Fibroblast of skin of left quadriceps (primary cell): ENCODE measurements at regions not wholly inside any gene's neighbourhood (a gene's known extent, or its start where the extent isn't known, plus 50 kb on each side); places are given as distances from the start of the nearest gene placed in this dataset.
"Not testable (repeated sequence)": the region's sequence is repeated elsewhere in the genome, so short reads cannot be mapped to it uniquely, and the experiment has no call there.

Experiments
- DNase-seq, 2 experiments: peaks; one replicate each; pipeline ENCODE4 v3.0.0-alpha.2; 2013; ENCODE audit warnings: low read depth in 2 of 2

GRCh38 chr19:28631961-28632360 lies 581.0 kb downstream of the UQCRFS1 start:
- no peak for DNase-seq

GRCh38 chr19:28627669-28628068 lies 585.3 kb downstream of the UQCRFS1 start:
- DNase-seq: no peak

- not testable (repeated sequence) for DNase-seq
These were observed 586.5 kb downstream of the UQCRFS1 start for GRCh38 chr19:28626407-28626806.

- DNase-seq: no peak
These were observed 593.0 kb downstream of the UQCRFS1 start for GRCh38 chr19:28619816-28620429.

GRCh38 chr19:28618504-28618903 lies 594.4 kb downstream of the UQCRFS1 start:
- DNase-seq: no peak

- no peak for DNase-seq
These were observed 597.0 kb downstream of the UQCRFS1 start for GRCh38 chr19:28615966-28616365.

GRCh38 chr19:28615546-28615916 lies 597.4 kb downstream of the UQCRFS1 start:
- no peak for DNase-seq

GRCh38 chr19:28614634-28615545 lies 598.1 kb downstream of the UQCRFS1 start:
- no peak for DNase-seq

GRCh38 chr19:28612275-28612769 lies 600.6 kb downstream of the UQCRFS1 start:
- no peak for DNase-seq

- DNase-seq: not testable (repeated sequence)
These were observed 601.6 kb downstream of the UQCRFS1 start for GRCh38 chr19:28611227-28611914.

GRCh38 chr19:28610731-28611130 lies 602.2 kb downstream of the UQCRFS1 start:
- no peak for DNase-seq

GRCh38 chr19:28609944-28610343 lies 603.0 kb downstream of the UQCRFS1 start:
- DNase-seq: no peak

GRCh38 chr19:28609091-28609755 lies 603.7 kb downstream of the UQCRFS1 start:
- no peak for DNase-seq

GRCh38 chr19:28608292-28608691 lies 604.7 kb downstream of the UQCRFS1 start:
- no peak for DNase-seq

- DNase-seq: no peak
These were observed 605.8 kb downstream of the UQCRFS1 start for GRCh38 chr19:28607066-28607583.

- no peak for DNase-seq
These were observed 606.5 kb downstream of the UQCRFS1 start for GRCh38 chr19:28606269-28607032.

- DNase-seq: no peak
These were observed 607.3 kb downstream of the UQCRFS1 start for GRCh38 chr19:28605501-28606268.

- no peak for DNase-seq
These were observed 609.5 kb downstream of the UQCRFS1 start for GRCh38 chr19:28603453-28603852.

- DNase-seq: no peak
These were observed 610.2 kb downstream of the UQCRFS1 start for GRCh38 chr19:28602675-28603298.
